ENCODE measurements at regions not wholly inside any gene's neighbourhood (a gene's known extent, or its start where the extent isn't known, plus 50 kb on each side); places are given as distances from the start of the nearest gene placed in this dataset.

- DNase-seq = no peak
These were observed 95.7 kb upstream of the PALS2 start for GRCh38 chr7:24477398-24478136.

DNA sequence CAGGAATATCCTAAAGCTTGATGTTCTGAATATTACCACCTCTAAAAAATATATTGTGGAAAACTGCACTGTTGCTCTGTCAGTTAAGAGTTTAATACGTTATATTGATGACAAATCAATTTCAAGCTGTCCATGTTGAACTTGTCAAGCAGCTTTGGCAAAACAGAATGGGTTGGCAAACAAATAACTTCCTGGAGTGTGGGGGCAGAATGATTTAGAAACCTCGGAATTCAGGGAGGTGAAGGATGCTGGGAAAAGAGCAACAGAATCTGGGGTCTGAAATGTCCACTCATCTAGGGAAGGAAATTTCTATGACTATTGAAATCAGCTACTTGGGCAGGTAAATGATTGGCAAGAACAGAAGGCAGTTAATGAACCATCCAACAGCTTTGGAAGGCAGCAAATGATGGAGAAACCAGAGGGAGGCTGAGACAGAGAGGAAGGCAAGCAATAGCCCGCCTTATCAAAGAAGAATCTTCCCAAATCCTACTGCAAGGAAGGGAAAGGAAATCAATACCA is 95.1 kb upstream of the PALS2 start:
- no peak for DNase-seq

GRCh38 chr7:24480501-24480900 is 92.8 kb upstream of the PALS2 start:
- DNase-seq = no peak

DNA sequence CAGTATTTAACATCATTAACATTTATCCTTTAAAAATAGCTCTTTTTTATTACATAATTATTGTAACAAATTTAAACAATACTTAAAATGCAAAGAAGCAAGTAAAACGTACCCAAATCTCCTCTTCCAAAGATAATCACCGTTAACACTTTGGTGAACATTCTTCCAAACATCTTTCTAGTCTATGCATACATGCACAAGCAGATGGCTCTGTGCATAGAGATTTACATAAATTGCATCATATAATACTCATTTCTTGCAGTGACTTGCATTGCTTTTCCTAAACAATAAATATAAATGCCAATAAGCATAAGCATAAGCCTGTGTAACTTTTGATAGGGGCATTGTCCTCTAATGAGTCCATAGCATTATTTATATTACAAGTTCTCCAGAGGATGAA is 89.4 kb upstream of the PALS2 start:
- no peak for DNase-seq

- DNase-seq = no peak
These were observed 80.7 kb upstream of the PALS2 start for GRCh38 chr7:24492576-24492975.

DNA sequence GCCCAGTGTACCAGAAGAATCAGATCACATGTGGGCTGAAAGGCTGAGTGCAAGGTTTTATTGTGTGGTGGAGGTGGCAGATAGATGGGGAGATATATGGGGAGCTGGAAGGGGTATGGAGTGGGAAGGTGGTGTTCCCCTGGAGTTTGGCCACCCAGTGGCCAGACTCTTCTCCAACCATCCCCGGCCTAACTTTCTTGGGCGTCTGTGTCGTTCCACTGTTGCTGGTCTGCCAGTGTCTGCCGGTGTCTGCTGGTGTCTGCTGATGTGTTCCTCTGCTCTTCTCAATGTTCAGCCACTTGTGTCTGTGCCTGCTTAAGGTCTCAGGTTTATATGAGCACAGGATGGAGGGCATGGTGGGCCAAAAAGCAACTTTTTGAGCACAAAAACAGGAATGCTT is 78.4 kb upstream of the PALS2 start:
- no peak for DNase-seq

GRCh38 chr7:24496036-24496435 is 77.2 kb upstream of the PALS2 start:
- no peak for DNase-seq

DNA sequence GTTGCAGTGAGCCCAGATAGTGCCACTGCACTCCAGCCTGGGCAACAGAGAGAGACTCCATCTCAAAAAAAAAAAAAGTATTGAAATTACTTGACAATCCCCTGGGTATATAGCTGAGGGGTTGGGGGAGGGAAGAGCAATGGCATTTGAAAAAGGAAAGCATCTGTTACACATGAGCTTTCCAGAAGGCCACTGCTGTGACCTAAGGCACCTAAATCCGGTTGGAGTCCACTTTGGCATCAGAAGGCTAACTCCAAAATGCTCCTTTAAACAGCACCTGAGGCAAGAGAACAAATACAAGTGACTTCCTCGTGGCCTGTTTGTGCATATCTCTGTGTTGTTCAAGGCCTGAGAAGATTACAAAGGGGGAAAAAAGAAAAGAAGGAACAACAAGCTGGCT is 74.8 kb upstream of the PALS2 start:
- DNase-seq = no peak

- DNase-seq = no peak
These were observed 73.4 kb upstream of the PALS2 start for GRCh38 chr7:24499871-24500270.

DNA sequence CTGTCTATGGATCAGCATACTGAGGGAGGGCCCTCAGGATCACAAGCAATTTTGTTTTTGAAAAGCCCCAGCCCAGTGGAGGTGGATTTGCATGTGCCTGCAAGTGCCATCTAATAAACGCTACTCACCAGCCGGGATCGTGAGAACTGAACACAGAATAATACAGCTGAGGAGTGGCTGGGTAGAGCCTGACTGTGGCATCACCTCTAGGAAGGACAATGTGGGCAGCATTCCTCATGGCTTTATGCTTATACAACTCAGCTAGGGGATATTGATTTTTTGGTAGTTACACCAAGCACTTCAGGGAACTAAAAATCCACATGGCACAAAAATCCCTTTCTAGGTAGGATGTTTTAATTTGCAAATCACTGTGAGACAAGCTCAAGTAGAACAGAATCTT is 72.7 kb upstream of the PALS2 start:
- no peak for DNase-seq

- DNase-seq = no peak
These were observed 72.2 kb upstream of the PALS2 start for GRCh38 chr7:24501009-24501408.

DNA sequence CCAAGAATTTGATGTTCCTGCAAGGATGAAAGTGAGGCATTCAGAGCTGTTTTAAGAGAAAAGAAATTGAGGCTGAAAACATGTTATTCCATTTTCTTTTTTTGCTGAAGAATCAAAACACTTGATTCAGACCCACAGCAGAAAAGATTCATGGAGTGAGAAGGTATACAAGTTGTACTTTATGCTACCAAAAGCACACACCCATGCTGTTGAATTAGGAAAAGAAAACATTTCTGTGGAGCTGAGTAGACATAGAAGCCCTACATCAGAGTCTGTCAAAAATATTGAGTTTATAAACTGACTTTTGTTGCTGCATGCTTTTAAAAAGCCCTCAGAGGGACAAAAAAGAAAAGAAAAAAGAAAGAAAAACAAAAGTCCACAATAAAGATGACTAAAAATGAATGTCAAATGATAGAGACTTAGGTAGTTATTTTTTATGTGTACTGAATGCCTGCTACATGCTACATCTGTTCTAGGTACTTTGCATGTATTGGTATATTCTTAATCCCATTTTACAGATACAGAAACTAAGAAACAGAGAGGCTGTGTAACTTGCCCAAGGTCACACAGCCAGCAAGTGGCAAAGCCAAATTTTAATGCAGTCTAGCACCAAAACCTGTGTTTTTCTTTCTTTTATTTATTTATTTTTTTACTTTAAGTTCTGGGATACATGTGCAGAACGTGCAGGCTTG is 71.7 kb upstream of the PALS2 start:
- no peak for DNase-seq

- no peak for DNase-seq
These were observed 71.1 kb upstream of the PALS2 start for GRCh38 chr7:24502135-24502488.

GRCh38 chr7:24503506-24503905 is 69.7 kb upstream of the PALS2 start:
- no peak for DNase-seq

DNA sequence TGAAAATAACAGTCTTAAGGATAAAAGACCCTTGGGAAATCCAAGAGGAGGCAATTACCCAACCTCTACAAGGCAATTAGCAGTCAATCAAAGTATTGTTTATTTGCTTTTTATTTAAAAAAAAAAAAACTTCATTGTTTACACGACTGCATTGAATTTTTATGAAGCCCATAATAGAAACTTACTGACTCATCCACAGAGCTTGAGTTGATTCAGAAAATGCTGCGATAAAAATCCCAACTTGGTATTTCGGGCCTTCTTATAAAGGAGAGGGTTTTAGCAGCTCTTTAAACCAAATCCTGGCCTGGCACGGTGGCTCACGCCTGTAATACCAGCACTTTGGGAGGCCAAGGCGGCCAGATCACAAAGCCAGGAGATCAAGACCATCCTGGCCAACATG is 69.2 kb upstream of the PALS2 start:
- no peak for DNase-seq

DNA sequence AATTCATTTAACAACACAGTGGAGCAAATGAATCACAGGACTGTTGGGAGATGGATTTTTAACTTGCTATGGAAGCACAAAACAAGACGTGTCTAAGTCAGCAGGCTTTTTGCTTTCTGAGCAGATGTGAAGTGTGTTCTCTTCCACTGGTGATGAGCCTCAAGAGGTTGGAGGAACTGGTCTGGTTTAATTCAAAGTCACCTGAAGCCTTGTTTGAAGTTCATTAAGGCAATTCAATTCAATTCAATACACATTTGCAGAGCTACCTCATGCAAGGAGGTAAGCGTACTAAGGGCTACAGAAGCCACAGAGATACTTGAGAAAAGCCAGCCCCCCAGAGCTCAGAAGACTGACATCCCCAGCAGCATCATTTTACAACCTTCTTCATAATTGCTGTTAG is 68.4 kb upstream of the PALS2 start:
- DNase-seq = no peak

DNA sequence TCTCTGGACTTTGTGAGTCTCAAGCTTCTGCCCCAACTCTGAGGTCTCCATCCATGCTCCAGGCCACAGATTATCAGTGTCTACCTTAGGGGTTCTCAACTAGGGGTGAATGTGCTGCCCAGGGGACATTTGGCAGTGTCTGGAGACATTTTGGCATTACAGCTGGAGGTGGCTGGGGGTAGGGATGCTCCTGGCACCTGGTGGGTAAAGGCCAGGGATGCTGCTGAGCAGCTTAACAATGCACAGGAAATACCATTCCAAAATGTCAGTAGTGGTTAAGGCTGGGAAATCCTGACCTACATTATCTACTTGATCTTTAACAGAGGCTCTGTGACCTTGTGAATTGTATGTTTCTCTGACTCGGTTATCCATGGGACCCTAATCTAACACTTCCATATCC is 67.3 kb upstream of the PALS2 start:
- no peak for DNase-seq

GRCh38 chr7:24508316-24508715 is 64.9 kb upstream of the PALS2 start:
- DNase-seq = no peak

DNA sequence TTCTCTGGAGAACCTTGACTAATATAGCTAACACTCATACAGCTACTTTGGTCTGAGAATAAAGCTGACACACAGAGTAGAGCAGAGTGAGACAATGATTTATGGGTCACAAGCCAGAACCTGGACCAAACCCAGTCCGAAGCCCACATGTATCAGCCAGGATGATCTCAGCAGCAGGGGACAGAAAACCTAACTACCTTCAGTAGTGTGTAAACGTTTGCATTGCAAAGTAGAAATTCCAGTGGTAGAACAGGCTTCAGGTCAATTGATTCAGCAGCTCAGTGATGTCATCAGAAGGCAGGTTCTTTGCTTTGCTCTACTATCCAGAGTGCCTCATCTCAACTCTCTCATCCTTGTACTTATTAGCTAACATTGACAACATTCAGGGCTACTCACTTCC is 62.5 kb upstream of the PALS2 start:
- DNase-seq = no peak

DNA sequence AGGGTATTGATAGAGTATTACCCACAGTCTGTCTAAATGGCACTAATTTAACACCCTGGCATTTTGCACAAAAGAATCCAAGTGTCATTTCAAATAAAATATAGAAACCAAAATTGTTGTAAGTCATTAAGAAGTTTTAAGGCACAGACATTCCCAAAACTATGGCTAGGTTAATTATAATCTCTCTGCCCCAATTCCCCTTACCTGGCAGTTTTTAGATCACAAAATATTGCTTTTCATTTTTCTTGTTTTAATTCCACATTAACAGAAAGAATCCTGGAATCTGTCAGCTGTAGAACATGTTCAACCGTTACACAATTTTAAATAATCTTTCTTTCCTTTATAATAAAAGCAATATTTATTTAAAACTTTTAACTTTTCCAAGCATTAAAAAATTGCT is 56.1 kb upstream of the PALS2 start:
- no peak for DNase-seq

DNA sequence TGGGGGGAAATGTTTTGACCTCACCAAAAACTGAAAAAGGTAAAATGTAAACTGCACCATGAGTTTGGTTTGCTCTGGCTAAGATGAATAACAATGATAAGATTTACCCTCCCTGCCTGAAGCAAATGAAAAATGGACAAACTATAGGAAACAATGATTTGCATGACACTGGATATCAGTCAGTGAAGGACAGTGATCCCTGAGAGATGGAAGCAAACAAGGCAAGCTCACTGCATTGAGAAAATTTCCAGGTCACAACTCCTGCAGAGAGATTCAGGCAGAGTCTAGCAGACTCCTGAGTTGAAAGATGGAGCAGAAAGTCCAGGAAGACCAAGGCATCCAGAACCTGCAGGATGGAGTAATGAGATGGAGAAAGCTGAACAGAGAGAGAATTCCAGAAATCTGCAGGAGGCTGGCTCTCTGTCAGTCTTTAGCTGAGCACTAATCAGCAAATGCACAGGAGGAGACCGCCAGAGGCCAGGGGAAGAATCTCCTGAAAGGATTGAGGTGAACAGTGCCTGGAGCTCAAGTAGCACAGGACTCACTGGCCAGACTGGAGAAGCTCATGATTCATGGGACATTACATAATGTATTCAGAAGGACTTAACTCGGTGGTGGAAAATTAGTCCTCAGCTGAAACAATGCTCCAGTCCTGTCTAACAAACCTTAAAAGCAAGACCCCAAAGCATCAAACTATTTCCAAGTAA is 51.2 kb upstream of the PALS2 start:
- DNase-seq = no peak

Data from activated CD4-positive, alpha-beta T cell treated with anti-CD3 and anti-CD28 coated beads, Interleukin-10, Interleukin-2, amounts not matched to agents 100 ng/mL and 50 ng/mL, durations not matched to agents 16 hours and 8 hours (primary cell).